ENCODE measurements at regions not wholly inside any gene's neighbourhood (a gene's known extent, or its start where the extent isn't known, plus 50 kb on each side); places are given as distances from the start of the nearest gene placed in this dataset.

DNA sequence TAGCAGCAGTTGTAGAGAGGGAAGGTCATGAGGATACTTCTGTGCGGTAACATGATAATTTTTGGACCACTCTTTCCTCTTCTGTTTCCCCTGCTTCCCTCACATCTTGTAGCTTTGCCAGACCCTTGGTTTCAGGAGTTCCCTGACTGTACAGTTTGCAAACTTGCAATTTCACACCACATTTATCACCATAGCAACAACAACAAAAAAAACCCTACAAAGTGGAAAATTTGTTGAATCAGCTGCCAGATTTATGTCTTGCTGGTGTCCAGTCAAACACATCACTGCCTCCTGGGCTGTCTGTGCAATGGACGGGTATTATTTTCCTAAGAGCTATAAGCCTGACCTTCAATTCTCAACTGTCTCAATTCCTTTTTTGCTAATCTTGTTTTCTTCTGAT, 751.6 kb downstream of the TLR4 start:
- no peak for DNase-seq (ENCODE audit: low read depth, low spot score)
- no peaks in the 10 kb centered on the region for H3K9me3 Mint-ChIP-seq
- H3K4me3 Mint-ChIP-seq, result no peak overlapping the region
- no peaks in the 10 kb centered on the region for H3K36me3 Mint-ChIP-seq (ENCODE audit: low read depth)
- H3K4me1 Mint-ChIP-seq, result no peaks in the 10 kb centered on the region
- H3K27me3 Mint-ChIP-seq (ENCODE audit: low read depth), result no peaks in the 10 kb centered on the region
- no peak overlapping the region for H3K27ac Mint-ChIP-seq (ENCODE audit: unreplicated experiment)
- TF ChIP-seq, protein P1, sequence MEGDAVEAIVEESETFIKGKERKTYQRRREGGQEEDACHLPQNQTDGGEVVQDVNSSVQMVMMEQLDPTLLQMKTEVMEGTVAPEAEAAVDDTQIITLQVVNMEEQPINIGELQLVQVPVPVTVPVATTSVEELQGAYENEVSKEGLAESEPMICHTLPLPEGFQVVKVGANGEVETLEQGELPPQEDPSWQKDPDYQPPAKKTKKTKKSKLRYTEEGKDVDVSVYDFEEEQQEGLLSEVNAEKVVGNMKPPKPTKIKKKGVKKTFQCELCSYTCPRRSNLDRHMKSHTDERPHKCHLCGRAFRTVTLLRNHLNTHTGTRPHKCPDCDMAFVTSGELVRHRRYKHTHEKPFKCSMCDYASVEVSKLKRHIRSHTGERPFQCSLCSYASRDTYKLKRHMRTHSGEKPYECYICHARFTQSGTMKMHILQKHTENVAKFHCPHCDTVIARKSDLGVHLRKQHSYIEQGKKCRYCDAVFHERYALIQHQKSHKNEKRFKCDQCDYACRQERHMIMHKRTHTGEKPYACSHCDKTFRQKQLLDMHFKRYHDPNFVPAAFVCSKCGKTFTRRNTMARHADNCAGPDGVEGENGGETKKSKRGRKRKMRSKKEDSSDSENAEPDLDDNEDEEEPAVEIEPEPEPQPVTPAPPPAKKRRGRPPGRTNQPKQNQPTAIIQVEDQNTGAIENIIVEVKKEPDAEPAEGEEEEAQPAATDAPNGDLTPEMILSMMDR (conservative IDR thresholded peaks at IDR 0.05), result no peak

DNA sequence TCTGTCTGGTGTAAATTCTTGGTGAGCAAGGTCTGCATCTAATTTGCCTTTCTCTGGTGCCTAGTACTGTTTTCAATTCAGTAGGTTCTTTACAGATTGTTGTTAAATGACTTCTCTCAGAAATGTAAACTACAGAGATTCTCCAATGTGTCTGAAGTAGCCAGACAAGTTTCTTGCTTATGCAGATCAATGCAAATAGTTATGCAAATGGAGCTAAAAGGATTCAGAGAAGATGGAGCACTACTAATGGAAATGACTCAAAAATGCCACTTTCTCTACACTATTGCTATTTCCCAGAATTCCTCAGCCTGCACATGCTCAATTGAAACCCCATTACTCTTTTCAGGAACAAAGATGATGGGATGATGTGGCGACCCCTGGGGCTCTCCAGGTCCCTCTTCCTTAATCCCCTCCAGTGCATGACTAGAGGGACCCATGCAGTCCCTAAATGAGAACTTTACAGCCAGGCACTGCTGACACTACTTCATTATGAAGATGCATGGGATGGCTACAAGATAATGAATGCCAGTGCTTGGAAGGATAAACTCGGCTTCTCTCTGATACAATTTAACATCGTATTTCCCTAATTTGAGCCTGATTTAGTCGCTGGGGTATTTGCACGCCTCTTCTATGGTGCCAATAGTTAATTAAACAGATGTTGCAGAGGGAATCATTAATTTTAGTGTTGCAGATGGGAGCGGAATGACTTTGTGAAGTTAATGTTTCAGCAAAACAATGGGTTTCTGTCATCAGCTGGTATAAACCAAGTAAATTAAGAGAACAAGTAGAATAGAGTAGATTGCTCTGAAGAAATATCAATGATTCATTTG, 753.2 kb downstream of the TLR4 start:
- Mint-ChIP-seq H3K4me3 (no peak overlapping the region), H3K9me3 (no peaks in the 10 kb centered on the region), H3K27me3 (ENCODE audit: low read depth) (no peaks in the 10 kb centered on the region), H3K36me3 (ENCODE audit: low read depth) (no peaks in the 10 kb centered on the region), H3K4me1 (no peaks in the 10 kb centered on the region), H3K27ac (ENCODE audit: unreplicated experiment) (no peak overlapping the region)
- no peak for DNase-seq (ENCODE audit: low read depth, low spot score)
- TF ChIP-seq, protein P1 (conservative IDR thresholded peaks at IDR 0.05), result no peak

- H3K9me3 Mint-ChIP-seq, result no peaks in the 10 kb centered on the region
- no peak for DNase-seq (ENCODE audit: low read depth, low spot score)
- no peak overlapping the region for H3K27ac Mint-ChIP-seq (ENCODE audit: unreplicated experiment)
- H3K36me3 Mint-ChIP-seq (ENCODE audit: low read depth), result no peaks in the 10 kb centered on the region
- H3K4me3 Mint-ChIP-seq, result no peak overlapping the region
- no peaks in the 10 kb centered on the region for H3K27me3 Mint-ChIP-seq (ENCODE audit: low read depth)
- no peaks in the 10 kb centered on the region for H3K4me1 Mint-ChIP-seq
- TF ChIP-seq, protein P1 (conservative IDR thresholded peaks at IDR 0.05), result no peak
Observed at GRCh38 chr9:118459913-118460312, 755.7 kb downstream of the TLR4 start.

DNA sequence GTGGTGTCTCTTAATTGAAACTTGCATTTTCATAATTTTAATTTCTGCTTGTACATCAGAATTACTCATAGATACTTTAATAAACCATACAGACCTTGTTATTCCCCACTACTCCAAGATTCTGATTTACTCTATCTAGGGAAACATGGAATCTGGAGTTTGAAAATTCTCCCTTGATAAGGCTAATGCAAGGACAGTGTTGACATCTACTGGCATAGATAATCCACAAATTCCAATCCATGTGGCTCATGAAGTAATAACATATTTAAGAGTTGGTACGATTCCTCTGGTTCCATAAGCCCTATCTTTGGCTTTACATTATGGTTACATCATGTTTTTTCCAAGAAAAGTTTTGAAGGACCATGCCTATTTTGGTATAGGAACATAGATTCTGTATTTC, 759.2 kb downstream of the TLR4 start:
- Mint-ChIP-seq H3K9me3 (no peaks in the 10 kb centered on the region), H3K27me3 (ENCODE audit: low read depth) (no peaks in the 10 kb centered on the region), H3K4me3 (no peak overlapping the region), H3K36me3 (ENCODE audit: low read depth) (no peaks in the 10 kb centered on the region), H3K27ac (ENCODE audit: unreplicated experiment) (no peak overlapping the region), H3K4me1 (no peaks in the 10 kb centered on the region)
- TF ChIP-seq, protein P1 (conservative IDR thresholded peaks at IDR 0.05), result no peak
- no peak for DNase-seq (ENCODE audit: low read depth, low spot score)

DNA sequence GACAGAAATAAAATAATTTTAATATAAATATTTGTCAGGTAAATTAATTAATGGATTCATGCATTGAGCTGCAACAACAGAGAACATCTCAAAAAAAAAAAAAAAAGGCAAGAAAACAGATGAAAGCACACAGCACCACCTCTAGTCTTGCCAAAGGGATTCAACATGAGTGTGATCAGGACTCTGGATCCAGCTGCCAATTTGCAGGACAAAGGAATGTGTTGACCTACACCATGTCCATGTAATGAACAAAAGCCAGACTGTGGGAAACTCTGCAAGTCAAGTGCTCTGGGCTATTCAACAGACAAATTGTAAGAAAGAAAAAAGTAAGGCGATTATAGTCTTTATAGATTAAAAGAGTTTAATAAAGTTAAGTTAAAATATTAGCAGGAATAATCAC, 769.3 kb downstream of the TLR4 start:
- H3K4me3 Mint-ChIP-seq, result no peak overlapping the region

More for the DNA sequence above, 769.3 kb downstream of the TLR4 start:
- no peak overlapping the region for H3K27ac Mint-ChIP-seq (ENCODE audit: unreplicated experiment)
- no peaks in the 10 kb centered on the region for H3K36me3 Mint-ChIP-seq (ENCODE audit: low read depth)
- H3K4me1 Mint-ChIP-seq, result peaks cover 11% of the 10 kb centered on the region
- H3K9me3 Mint-ChIP-seq, result no peaks in the 10 kb centered on the region
- TF ChIP-seq, protein P1 (conservative IDR thresholded peaks at IDR 0.05), result no peak
- DNase-seq (ENCODE audit: low read depth, low spot score), result no peak
- no peaks in the 10 kb centered on the region for H3K27me3 Mint-ChIP-seq (ENCODE audit: low read depth)
